Natural killer cell (primary cell): ENCODE measurements at regions not wholly inside any gene's neighbourhood (a gene's known extent, or its start where the extent isn't known, plus 50 kb on each side); places are given as distances from the start of the nearest gene placed in this dataset.

Source experiments
- ATAC-seq, 3 donors: fragments of 150-1000 bp in 2 of 3; fragments of 200-7000 bp in 1 of 3; cut with Tn5 transposase; 1 replicate in 1 of 3; 2 replicates in 2 of 3; pipeline ENCODE4 v1.10.0; 2021; ENCODE audit warnings: mild to moderate bottlenecking in 2 of 3, moderate library complexity in 2 of 3
- DNase-seq, 2 donors: peaks; one replicate each; pipeline versions ENCODE4 v3.0.0 to v3.0.0-alpha.2; 2013 to 2021; ENCODE audit warnings: mixed read lengths in 1 of 2
- H3K27ac ChIP-seq: one replicate; pipeline ENCODE4 v1.5.1; 2013; ENCODE audit warnings: mild to moderate bottlenecking, low read length
- H3K27me3 ChIP-seq: one replicate; pipeline ENCODE4 v1.6.1; 2013; ENCODE audit warnings: low read length; ENCODE audit not compliant: control insufficient read depth, insufficient read depth
- H3K36me3 ChIP-seq: one replicate; pipeline ENCODE4 v1.6.1; 2013; ENCODE audit warnings: low read length; ENCODE audit not compliant: control insufficient read depth, insufficient read depth
- H3K4me1 ChIP-seq: one replicate; pipeline ENCODE4 v1.6.1; 2013; ENCODE audit warnings: low read length; ENCODE audit not compliant: control insufficient read depth, insufficient read depth
- H3K4me3 ChIP-seq: one replicate; pipeline ENCODE4 v1.5.1; 2013; ENCODE audit warnings: low read length
- H3K9me3 ChIP-seq: one replicate; pipeline ENCODE4 v1.6.1; 2013; ENCODE audit warnings: low read length; ENCODE audit not compliant: control insufficient read depth, insufficient read depth
- H3K27ac Mint-ChIP-seq, 2 donors: one replicate each; pipeline ENCODE4 v1.8.0; 2022; ENCODE audit warnings: mild to moderate bottlenecking in 2 of 2, mixed read lengths in 2 of 2, moderate library complexity in 1 of 2
- H3K27me3 Mint-ChIP-seq, 2 donors: one replicate each; pipeline ENCODE4 v1.8.0; 2022; ENCODE audit warnings: low read depth in 2 of 2, mixed read lengths in 2 of 2
- H3K36me3 Mint-ChIP-seq: one replicate; pipeline ENCODE4 v1.8.0; 2022; ENCODE audit warnings: mixed read lengths
- H3K4me1 Mint-ChIP-seq, 2 donors: one replicate each; pipeline ENCODE4 v1.8.0; 2022; ENCODE audit warnings: mixed read lengths in 2 of 2
- H3K4me3 Mint-ChIP-seq: one replicate; pipeline ENCODE4 v1.8.0; 2022; ENCODE audit warnings: mild to moderate bottlenecking, moderate library complexity, mixed read lengths
- H3K9me3 Mint-ChIP-seq, 2 donors: one replicate each; pipeline ENCODE4 v1.8.0; 2022; ENCODE audit warnings: mixed read lengths in 2 of 2
- CTCF ChIP-seq: fragments of 200-600 bp; IDR thresholded peaks from one replicate; pipeline ENCODE4 v1.8.0; 2022; ENCODE audit warnings: antibody characterized with exemption
- WGBS: methylation state at CpG from one replicate; pipeline ENCODE4 v1.1.7; 2013; ENCODE audit warnings: missing lambda C conversion rate; ENCODE audit not compliant: insufficient coverage; 5-methylcytosine and 5-hydroxymethylcytosine counted together
- intact Hi-C: fragments of 100-400 bp; cut with micrococcal nuclease; formaldehyde crosslinking; loops from one replicate; pipeline ENCODE4 v1.14.2; 2022

GRCh38 chr7:32223721-32224120 lies 153.5 kb upstream of the PDE1C start:
- H3K4me3 Mint-ChIP-seq, result no peak overlapping the region
- DNase-seq (no peak), ATAC-seq (no peak)
- no peak for TF ChIP-seq CTCF
- H3K27ac ChIP-seq, result no peak overlapping the region
- no peaks in the 10 kb centered on the region for H3K27me3 ChIP-seq
- H3K4me1 ChIP-seq, result no peaks in the 10 kb centered on the region
- no peak overlapping the region for H3K4me3 ChIP-seq
- no peaks in the 10 kb centered on the region for H3K27me3 Mint-ChIP-seq
- H3K36me3 Mint-ChIP-seq, result no peaks in the 10 kb centered on the region
- WGBS, result 88% methylated on average over 8 of the region's 8 CpGs
- H3K36me3 ChIP-seq, result no peaks in the 10 kb centered on the region
- no peaks in the 10 kb centered on the region for H3K9me3 Mint-ChIP-seq
- no peaks in the 10 kb centered on the region for H3K9me3 ChIP-seq
- intact Hi-C loops, result no loop called here
- no peak overlapping the region for H3K27ac Mint-ChIP-seq
- no peaks in the 10 kb centered on the region for H3K4me1 Mint-ChIP-seq

GRCh38 chr7:32223071-32223650 lies 153.0 kb upstream of the PDE1C start:
- no peaks in the 10 kb centered on the region for H3K4me1 Mint-ChIP-seq

GRCh38 chr7:32222251-32222900 lies 152.2 kb upstream of the PDE1C start:
- no peak overlapping the region for H3K4me3 ChIP-seq
- no peaks in the 10 kb centered on the region for H3K4me1 ChIP-seq
- Mint-ChIP-seq H3K27ac (no peak overlapping the region), H3K4me3 (no peak overlapping the region), H3K36me3 (no peaks in the 10 kb centered on the region), H3K4me1 (no peaks in the 10 kb centered on the region), H3K9me3 (no peaks in the 10 kb centered on the region), H3K27me3 (no peaks in the 10 kb centered on the region)
- ATAC-seq, result no peak
- no peak for TF ChIP-seq CTCF
- H3K27ac ChIP-seq, result no peak overlapping the region
- H3K27me3 ChIP-seq, result no peaks in the 10 kb centered on the region
- 63% methylated on average over 4 of the region's 4 CpGs for WGBS
- intact Hi-C loops, result no loop called here
- H3K9me3 ChIP-seq, result no peaks in the 10 kb centered on the region
- no peaks in the 10 kb centered on the region for H3K36me3 ChIP-seq
- no peak for DNase-seq

More at GRCh38 chr7:32223071-32223650, 153.0 kb upstream of the PDE1C start:
- H3K36me3 Mint-ChIP-seq, result no peaks in the 10 kb centered on the region
- intact Hi-C loops, result no loop called here
- DNase-seq, result no peak
- H3K4me3 ChIP-seq, result no peak overlapping the region
- H3K4me3 Mint-ChIP-seq, result no peak overlapping the region
- 87% methylated on average over 6 of the region's 6 CpGs for WGBS
- TF ChIP-seq CTCF, result no peak
- no peaks in the 10 kb centered on the region for H3K36me3 ChIP-seq
- no peaks in the 10 kb centered on the region for H3K27me3 ChIP-seq
- H3K27me3 Mint-ChIP-seq, result no peaks in the 10 kb centered on the region
- no peak overlapping the region for H3K27ac ChIP-seq
- no peaks in the 10 kb centered on the region for H3K4me1 ChIP-seq
- no peaks in the 10 kb centered on the region for H3K9me3 ChIP-seq
- no peak overlapping the region for H3K27ac Mint-ChIP-seq
- H3K9me3 Mint-ChIP-seq, result no peaks in the 10 kb centered on the region
- no peak for ATAC-seq

- WGBS, result 63% methylated on average over 2 of the region's 2 CpGs
- no peaks in the 10 kb centered on the region for H3K4me1 ChIP-seq
- no peaks in the 10 kb centered on the region for H3K36me3 ChIP-seq
- no peaks in the 10 kb centered on the region for H3K9me3 ChIP-seq
- H3K27ac ChIP-seq, result no peak overlapping the region
- no peak overlapping the region for H3K27ac Mint-ChIP-seq
- no peak for DNase-seq
- H3K4me3 ChIP-seq, result no peak overlapping the region
- no peaks in the 10 kb centered on the region for H3K27me3 Mint-ChIP-seq
- H3K36me3 Mint-ChIP-seq, result no peaks in the 10 kb centered on the region
- TF ChIP-seq CTCF, result no peak
- H3K27me3 ChIP-seq, result no peaks in the 10 kb centered on the region
- H3K4me1 Mint-ChIP-seq, result no peaks in the 10 kb centered on the region
- no peak for ATAC-seq
- H3K4me3 Mint-ChIP-seq, result no peak overlapping the region
- H3K9me3 Mint-ChIP-seq, result no peaks in the 10 kb centered on the region
- intact Hi-C loops, result no loop called here
Measured at GRCh38 chr7:32221736-32222135, 151.5 kb upstream of the PDE1C start.
